ENCODE measurements at regions not wholly inside any gene's neighbourhood (a gene's known extent, or its start where the extent isn't known, plus 50 kb on each side); places are given as distances from the start of the nearest gene placed in this dataset.

- DNase-seq (ENCODE audit: low read depth in 1 of 2, low spot score in 2 of 2), result no peak
- no peak overlapping the region for H3K4ac ChIP-seq (replicated peaks; ENCODE audit: insufficient read length, low read depth, low read length)
- no peak overlapping the region for H3K4me2 ChIP-seq (ENCODE audit: insufficient read depth in 1 of 2, low read depth in 2 of 2, low read length in 2 of 2)
- no peak overlapping the region for H3K14ac ChIP-seq (ENCODE audit: insufficient read length)
- H3K27me3 ChIP-seq (replicated peaks in 1 of 4; ENCODE audit: control insufficient read depth in 3 of 4, extremely low read depth in 1 of 4, insufficient read depth in 3 of 4, low read length in 3 of 4), result no peaks in the 10 kb centered on the region
- H2BK12ac ChIP-seq (ENCODE audit: low read depth, low read length), result no peak overlapping the region
- no peak overlapping the region for H2BK20ac ChIP-seq (ENCODE audit: low read length)
- H2BK5ac ChIP-seq (ENCODE audit: low read depth, low read length), result no peak overlapping the region
- no peak overlapping the region for H4K5ac ChIP-seq (ENCODE audit: insufficient read length, low read depth, low read length)
- no peak overlapping the region for H2BK120ac ChIP-seq (replicated peaks; ENCODE audit: low read depth, low read length)
- no peak overlapping the region for H3K27ac ChIP-seq (ENCODE audit: low read depth, low read length)
- no peaks in the 10 kb centered on the region for H3K9me3 ChIP-seq (ENCODE audit: insufficient read depth in 2 of 2, low read depth in 1 of 2, low read length in 1 of 2)
- H3K23me2 ChIP-seq (ENCODE audit: low read depth, low read length), result no peaks in the 10 kb centered on the region
- H4K20me1 ChIP-seq (replicated peaks in 1 of 2; ENCODE audit: control insufficient read depth in 1 of 2, insufficient read depth in 2 of 2, low read length in 2 of 2), result no peaks in the 10 kb centered on the region
- H3K9ac ChIP-seq (replicated peaks in 1 of 4; ENCODE audit: extremely low read depth in 1 of 4, low read depth in 3 of 4, low read length in 3 of 4), result no peak overlapping the region
- H3K36me3 ChIP-seq (ENCODE audit: control insufficient read depth in 2 of 4, insufficient read depth in 4 of 4, low read length in 3 of 4), result no peaks in the 10 kb centered on the region
- no peak overlapping the region for H3K4me3 ChIP-seq (ENCODE audit: extremely low read depth in 1 of 4, insufficient read depth in 2 of 4, low read depth in 3 of 4, low read length in 4 of 4)
- H3K23ac ChIP-seq (ENCODE audit: insufficient read length), result no peak overlapping the region
- H3K56ac ChIP-seq (replicated peaks; ENCODE audit: insufficient read length, low read depth, low read length), result no peak overlapping the region
- ChIA-PET POLR2A (ENCODE audit: partially characterized antibody) (no interaction called here), CTCF (ENCODE audit: partially characterized antibody) (no interaction called here)
- no peak overlapping the region for H4K91ac ChIP-seq (replicated peaks; ENCODE audit: insufficient read length, low read length)
- no peaks in the 10 kb centered on the region for H3K79me2 ChIP-seq (ENCODE audit: control insufficient read depth in 1 of 2, insufficient read depth in 2 of 2, low read length in 2 of 2)
- H3K79me1 ChIP-seq (ENCODE audit: low read depth, low read length), result no peaks in the 10 kb centered on the region
- H2AK5ac ChIP-seq (ENCODE audit: low read depth, low read length), result no peak overlapping the region
- H3K18ac ChIP-seq (ENCODE audit: extremely low read depth, low read length), result no peak overlapping the region
- H2BK15ac ChIP-seq (ENCODE audit: low read length), result no peak overlapping the region
- no peak for FAIRE-seq
- no peak overlapping the region for H2AFZ ChIP-seq (ENCODE audit: low read length)
- no peaks in the 10 kb centered on the region for H3K4me1 ChIP-seq (replicated peaks in 1 of 4; ENCODE audit: control insufficient read depth in 3 of 4, insufficient read depth in 4 of 4, low read length in 3 of 4)
- H4K8ac ChIP-seq (ENCODE audit: extremely low read depth, insufficient read depth, low read length), result no peak overlapping the region
- 92% methylated on average over 6 of the region's 6 CpGs; no CpG with 5 or more reads in 1 of the 2 experiments for WGBS, 2 experiments (ENCODE audit: extremely low coverage in 1 of 2, insufficient coverage in 1 of 2, insufficient read length in 1 of 2, insufficient replicate concordance in 2 of 2, low coverage in 1 of 2, low lambda C conversion rate in 2 of 2, missing lambda C conversion rate in 1 of 2)
- no peak for TF ChIP-seq BCL11A (IDR thresholded peaks at IDR 0.05; ENCODE audit: low read depth in 2 of 2, low read length in 2 of 2)
- TF ChIP-seq CTCF (IDR thresholded peaks at IDR 0.05; ENCODE audit: control extremely low read depth in 1 of 3, insufficient read depth in 1 of 3, low read depth in 1 of 3, low read length in 3 of 3), result no peak
- TF ChIP-seq JUND (IDR thresholded peaks at IDR 0.05; ENCODE audit: low read length), result no peak
- no peak for TF ChIP-seq TAF7 (optimal IDR thresholded peaks at IDR 0.05; ENCODE audit: borderline replicate concordance, low read depth, low read length)
- TF ChIP-seq PHF8 (conservative IDR thresholded peaks at IDR 0.05; ENCODE audit: low read depth, low read length), result no peak
- no peak for TF ChIP-seq RXRA (IDR thresholded peaks at IDR 0.05; ENCODE audit: insufficient read depth, low read depth, low read length)
- TF ChIP-seq SAP30 (IDR thresholded peaks at IDR 0.05; ENCODE audit: insufficient read depth, insufficient replicate concordance, low read length), result no peak
- no peak for TF ChIP-seq ZNF274 (IDR thresholded peaks at IDR 0.05; ENCODE audit: borderline replicate concordance, extremely low read depth, low read length)
- TF ChIP-seq SIN3A (conservative IDR thresholded peaks at IDR 0.05 in 1 of 2, IDR thresholded peaks at IDR 0.05 in 1 of 2; ENCODE audit: low read depth in 1 of 2, low read length in 2 of 2), result no peak
- TF ChIP-seq GABPA (IDR thresholded peaks at IDR 0.05; ENCODE audit: borderline replicate concordance, insufficient read depth, low read length), result no peak
- no peak for TF ChIP-seq SUZ12 (IDR thresholded peaks at IDR 0.05; ENCODE audit: low read length)
- no peak for TF ChIP-seq KDM5A (IDR thresholded peaks at IDR 0.05; ENCODE audit: low read length)
Observed at GRCh38 chr16:79537584-79537983, 63.0 kb downstream of the MAF start.

All from H1 (cell line).